SKM-1 (cell line): ENCODE measurements at regions not wholly inside any gene's neighbourhood (a gene's known extent, or its start where the extent isn't known, plus 50 kb on each side); places are given as distances from the start of the nearest gene placed in this dataset.

Experiments used
- DNase-seq: peaks from one replicate; lab custom pipeline; 2025; ENCODE audit not compliant: unreplicated experiment; lab: John Stamatoyannopoulos, UW

DNA sequence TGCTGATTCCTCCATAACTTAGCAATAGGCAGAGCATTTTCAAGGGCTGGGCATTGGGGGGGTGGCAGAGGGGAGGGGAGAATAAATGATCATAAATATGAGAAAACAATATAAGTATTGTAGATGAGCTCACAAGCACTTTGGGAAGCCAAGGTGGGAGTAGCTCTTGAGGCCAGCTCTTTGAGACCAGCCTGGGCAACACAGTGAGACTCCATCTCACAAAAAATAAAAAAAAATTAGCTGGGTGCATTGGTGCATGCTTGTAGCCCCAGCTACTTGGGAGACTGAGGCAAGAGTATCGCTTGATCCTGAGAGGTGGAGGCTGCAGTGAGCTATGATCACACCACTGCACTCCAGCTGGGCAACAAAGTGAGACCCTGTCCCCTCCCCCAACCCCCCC, 75.9 kb downstream of the MYCN start:
- DNase-seq = no peak

DNA sequence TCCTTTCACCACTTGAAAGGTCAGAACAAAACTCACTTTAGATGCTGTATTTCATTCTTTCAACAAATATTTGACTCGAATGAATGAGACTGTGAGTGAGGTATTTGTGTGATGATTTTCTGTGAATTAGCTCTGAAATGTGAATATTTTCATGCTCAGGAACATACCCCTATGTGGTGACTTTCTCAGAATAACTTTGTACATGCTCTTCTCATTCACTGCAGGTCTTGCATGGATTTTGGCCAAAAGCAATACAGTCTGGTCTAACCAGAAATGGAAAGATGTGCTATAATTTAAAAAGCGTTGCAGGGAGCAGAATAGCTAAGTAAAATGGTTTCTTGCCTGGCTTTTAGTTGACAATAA, 75.5 kb downstream of the MYCN start:
- DNase-seq = no peak

DNA sequence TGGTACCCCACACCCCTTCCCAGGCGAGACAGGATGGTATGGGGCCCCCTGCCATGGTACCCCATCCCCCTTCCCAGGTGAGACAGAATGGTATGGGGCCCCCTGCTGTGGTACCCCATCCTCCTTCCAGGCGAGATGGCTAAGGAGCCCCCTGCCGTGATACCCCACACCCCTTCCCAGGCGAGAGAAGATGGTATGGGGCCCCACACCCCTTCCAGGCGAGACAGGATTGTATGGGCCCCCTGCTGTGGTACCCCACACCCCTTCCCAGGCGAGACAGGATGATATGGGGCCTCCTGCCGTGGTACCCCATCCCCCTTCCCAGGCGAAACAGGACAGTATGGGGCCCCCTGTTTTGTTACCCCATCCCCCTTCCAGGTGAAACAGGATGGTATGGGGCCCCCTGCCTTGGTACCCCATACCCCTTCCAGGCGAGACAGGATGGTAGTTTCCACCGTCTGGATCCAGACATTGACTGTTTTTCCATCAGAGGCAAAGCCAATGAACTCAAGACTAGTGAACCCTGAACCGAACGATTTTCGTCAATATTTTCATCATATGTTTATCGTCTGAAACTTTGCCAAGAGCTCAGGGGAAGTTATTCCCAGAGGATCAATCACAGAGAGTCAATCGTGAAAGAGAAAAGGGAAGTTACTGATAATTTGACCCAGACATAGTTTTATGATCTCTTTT, 75.0 kb downstream of the MYCN start:
- no peak for DNase-seq

- no peak for DNase-seq
Measured at GRCh38 chr2:16014802-16015201, 74.5 kb downstream of the MYCN start.

DNA sequence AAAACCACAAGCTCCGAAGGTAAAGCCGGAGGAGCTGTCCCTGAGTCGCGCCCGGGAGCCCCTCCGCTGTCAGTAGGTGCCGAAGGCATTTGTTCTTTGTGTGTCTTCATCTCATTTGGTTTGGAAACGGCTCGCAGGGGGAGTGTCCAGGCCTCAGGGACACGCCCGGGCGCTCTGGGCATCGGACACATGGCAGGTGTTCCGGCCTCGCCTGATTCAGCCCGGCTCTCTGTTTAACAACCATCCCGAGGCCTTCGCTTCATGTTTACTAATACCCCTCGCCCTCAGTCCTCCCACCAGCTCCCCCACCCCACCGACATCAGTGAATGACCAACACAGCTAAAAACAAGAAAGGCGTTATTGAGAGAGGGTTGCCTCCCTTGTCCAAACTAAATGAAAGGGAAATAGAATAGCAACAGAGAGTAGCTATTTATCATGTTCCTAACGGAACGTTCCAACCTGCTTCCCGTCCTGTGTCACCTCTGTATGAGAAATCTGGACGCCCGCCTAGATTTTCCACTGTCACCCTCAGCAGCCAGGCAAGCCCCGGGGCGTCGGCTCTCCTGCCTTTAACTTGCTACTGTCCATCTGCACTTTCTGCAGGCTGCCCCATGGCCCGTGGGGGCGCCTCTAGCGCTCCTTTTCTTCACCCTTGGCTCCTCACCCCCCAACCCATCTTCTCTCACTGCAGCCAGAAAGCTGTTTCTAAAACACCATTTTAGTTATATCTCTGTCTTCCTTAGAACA, 73.9 kb downstream of the MYCN start:
- DNase-seq = no peak

DNA sequence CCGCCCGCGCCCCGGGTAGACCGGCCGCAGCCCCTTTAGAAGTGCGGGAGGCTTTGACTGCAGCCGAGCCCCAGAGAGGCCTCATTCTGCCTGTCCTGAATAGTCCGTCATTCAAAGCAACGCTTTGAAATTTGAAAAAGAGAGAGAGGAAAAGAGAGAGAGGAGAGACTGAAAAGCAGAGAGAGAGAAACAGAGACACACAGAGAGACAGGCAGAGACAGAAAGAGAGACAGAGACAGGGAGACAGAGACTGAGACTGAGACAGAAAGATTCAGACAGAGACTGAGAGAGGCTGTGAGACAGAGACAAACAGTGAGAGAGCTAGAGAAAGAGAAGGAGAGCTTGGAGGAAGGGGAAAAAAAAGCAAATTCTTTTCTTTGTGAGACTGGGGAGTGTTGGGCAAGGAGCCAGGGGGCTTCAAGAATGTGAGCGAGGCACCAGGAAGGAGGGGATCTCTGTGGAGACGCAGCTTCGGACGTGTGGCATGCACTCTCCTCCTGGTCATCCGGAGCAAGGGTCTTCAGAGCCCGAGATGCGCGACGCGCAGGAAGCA, 73.1 kb downstream of the MYCN start:
- no peak for DNase-seq

- no peak for DNase-seq
Measured at GRCh38 chr2:16012626-16013358, 72.4 kb downstream of the MYCN start.

DNA sequence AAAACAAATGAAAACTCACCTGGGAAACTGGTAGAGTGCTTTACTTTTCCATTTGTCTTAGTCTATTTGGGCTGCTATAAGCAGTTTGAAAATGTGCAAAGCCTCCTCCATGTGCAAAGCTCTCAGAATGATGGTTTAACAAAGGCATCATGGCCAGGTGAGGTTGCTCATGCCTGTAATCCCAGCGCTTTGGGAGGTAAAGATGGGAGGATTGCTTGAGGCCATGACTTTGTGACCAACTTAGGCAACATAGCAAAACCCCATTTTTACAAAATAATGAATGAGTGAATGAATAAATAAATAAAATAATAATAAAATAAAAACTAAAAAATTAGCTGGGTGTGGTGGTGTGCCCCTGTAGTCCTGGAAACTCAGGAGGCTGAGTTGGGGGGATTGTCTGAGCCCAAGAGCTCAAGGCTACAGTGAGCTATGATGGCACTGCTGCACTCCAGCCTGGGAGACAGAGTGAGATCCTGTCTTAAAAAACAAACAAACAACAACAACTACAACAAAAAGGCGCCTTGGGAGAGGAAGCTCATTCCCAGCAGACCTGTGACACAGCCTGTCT, 71.8 kb downstream of the MYCN start:
- DNase-seq = no peak

GRCh38 chr2:16011621-16011960, 71.2 kb downstream of the MYCN start:
- no peak for DNase-seq

GRCh38 chr2:16010951-16011620, 70.7 kb downstream of the MYCN start:
- no peak for DNase-seq

GRCh38 chr2:16010011-16010410, 69.7 kb downstream of the MYCN start:
- DNase-seq = no peak

GRCh38 chr2:16009560-16009959, 69.2 kb downstream of the MYCN start:
- DNase-seq = no peak

DNA sequence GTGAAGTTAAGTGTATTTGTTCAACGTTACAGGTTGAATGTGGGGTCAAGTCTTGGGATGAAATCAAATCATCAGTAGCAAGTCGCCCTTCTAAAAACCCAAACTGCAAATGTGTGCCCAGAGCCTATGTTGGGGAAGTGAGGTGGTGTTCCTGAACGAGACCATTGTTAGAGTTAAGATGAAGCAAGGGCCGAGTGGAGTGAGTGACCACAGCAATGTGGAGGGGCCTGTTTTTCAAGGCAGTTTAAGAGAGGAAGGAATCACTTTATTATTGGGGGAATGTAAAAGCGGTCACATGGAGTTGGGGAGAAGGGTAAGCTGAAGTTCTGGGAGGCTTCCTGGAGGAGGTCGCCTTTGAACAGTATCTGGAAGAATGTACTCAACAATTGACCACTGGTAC, 68.5 kb downstream of the MYCN start:
- DNase-seq = no peak

- DNase-seq = no peak
Measured at GRCh38 chr2:16008331-16008850, 68.0 kb downstream of the MYCN start.

DNA sequence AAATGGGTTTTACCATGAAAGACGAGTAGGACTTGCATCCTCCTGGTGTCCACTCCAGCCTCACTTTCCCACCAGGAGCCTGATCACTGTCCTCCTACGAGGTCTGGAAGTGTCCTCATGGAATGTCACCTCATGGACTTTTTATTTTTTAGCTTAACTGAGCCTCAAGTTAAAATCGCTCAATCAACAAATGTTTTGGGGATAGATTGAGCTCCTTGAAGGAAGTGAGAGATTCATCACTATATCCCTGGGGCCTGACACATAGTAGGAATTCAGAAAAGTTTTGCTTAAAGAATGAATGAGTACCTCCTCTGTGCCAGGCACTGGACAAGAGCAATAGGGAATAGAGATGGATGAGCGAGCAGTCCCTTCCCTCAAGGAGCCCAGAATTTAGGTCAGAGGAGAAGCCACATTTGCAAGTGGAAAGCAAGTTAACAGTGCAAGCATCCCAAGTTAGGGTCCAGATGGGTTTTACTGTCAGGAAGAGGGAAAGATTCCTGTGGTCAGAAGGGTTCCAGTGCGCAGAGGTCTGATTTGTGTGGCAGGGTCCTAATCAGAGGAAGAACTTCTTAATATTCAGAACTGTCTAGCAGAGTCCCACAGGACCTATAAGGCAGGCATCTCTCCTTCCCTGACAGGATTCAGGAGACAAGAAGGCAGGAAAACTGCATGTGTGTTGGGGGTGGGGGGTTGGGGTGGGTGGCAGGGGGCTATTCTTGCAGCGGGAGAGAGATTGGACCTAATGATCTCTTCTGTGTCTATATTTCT, 67.0 kb downstream of the MYCN start:
- no peak for DNase-seq

DNA sequence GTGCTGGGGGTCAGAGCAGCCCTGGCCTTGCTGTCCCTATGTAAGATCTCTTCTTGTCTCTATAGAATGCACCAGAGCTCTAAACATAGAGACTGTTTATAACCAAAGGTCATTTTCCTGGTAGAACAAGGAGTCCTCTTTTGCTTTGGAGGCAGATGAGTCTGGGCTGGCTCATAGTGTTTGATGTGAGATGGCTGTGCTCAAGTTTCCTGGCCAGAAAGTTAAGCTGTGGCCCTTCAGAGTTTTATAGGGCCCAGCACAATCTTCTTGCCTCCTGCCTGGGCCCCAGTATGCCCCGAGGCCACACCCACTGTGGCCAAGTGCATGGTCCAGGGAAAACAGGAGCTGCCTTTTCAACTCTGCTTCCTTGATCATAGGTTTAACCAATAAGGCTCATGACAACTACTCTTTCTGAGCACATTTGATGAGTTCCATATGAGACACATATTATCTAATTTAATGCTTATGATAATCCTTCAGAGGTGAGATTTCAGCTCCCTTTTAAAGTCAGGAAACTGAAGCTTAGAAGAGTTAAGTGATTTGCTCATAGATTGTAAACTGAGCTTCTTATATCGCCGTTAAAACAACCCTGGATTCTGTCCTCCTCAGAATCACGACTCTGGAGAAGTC, 66.3 kb downstream of the MYCN start:
- DNase-seq = no peak

GRCh38 chr2:16005816-16006536, 65.6 kb downstream of the MYCN start:
- no peak for DNase-seq

DNA sequence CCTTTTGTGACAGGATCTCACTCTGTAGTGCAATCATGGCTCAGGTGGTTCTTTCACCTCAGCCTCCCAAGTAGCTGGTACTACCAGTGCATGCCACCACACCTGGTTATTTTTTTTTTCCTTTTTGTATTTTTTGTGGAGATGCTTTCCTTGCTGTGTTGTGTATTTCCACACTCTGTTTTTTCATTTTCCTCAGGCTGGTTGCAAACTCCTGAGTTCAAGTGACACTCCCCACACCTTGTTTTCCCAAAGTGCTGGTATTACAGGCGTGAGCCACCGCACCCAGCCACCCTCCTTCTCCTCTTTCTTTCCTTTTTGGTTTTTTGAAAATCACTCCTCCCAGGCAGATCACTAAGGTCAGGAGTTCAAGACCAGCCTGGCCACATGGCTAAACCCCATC, 65.0 kb downstream of the MYCN start:
- DNase-seq = no peak

DNA sequence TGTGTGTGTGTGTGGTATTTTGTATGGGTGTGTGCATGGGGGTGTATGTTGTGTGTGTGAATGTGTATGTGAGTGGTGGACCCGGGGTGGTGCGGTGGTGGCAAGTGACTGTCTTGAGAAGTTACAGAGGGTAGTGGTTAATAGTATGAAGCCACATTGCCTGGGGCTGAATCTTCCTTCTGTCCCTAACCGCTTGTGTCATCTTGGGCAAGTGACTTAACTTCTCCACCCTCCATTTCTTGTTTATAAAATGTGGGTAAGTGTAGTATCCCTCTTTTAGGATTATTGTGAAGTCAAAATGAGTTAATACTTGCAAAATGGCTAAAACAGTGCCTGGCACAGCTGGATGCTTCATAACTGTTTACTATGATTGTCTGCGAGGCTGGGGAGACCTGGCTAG, 63.5 kb downstream of the MYCN start:
- no peak for DNase-seq
